Calu3 (cell line): ENCODE measurements at regions not wholly inside any gene's neighbourhood (a gene's known extent, or its start where the extent isn't known, plus 50 kb on each side); places are given as distances from the start of the nearest gene placed in this dataset.

Experiments used
- BruUV-seq: library from RNA; stranded (reverse); fragments of 400-500 nt; replicated peaks from 2 replicates; lab custom pipeline; 2021; lab: Mats Ljungman, UMichigan
- CTCF ChIA-PET: fragments of 300-600 bp; sonication (Branson Sonifier 250); formaldehyde crosslinking; loops from one replicate; lab custom pipeline; 2022; ENCODE audit warnings: antibody characterized with exemption; lab: Charles Lee
- DNase-seq: peaks from one replicate; pipeline ENCODE4 v3.0.0; 2022
- H3K27ac Mint-ChIP-seq: one replicate; pipeline ENCODE4 v1.8.0; 2022; ENCODE audit warnings: mixed read lengths; ENCODE audit not compliant: unreplicated experiment
- H3K27me3 Mint-ChIP-seq: one replicate; pipeline ENCODE4 v1.8.0; 2022; ENCODE audit warnings: mixed read lengths; ENCODE audit not compliant: unreplicated experiment
- H3K36me3 Mint-ChIP-seq: one replicate; pipeline ENCODE4 v1.8.0; 2022; ENCODE audit warnings: mild to moderate bottlenecking, moderate library complexity, mixed read lengths; ENCODE audit not compliant: insufficient read depth, unreplicated experiment
- H3K4me1 Mint-ChIP-seq: one replicate; pipeline ENCODE4 v1.8.0; 2022; ENCODE audit warnings: mild to moderate bottlenecking, low read depth, mixed read lengths; ENCODE audit not compliant: unreplicated experiment
- H3K4me3 Mint-ChIP-seq: one replicate; pipeline ENCODE4 v1.8.0; 2022; ENCODE audit warnings: mild to moderate bottlenecking, low read depth, moderate library complexity, mixed read lengths; ENCODE audit not compliant: unreplicated experiment
- H3K9me3 Mint-ChIP-seq: one replicate; pipeline ENCODE4 v1.8.0; 2022; ENCODE audit warnings: low read depth, mixed read lengths; ENCODE audit not compliant: unreplicated experiment
- intact Hi-C: fragments of 100-400 bp; cut with micrococcal nuclease; formaldehyde crosslinking; loops from one replicate; pipeline ENCODE4 v1.10.0; 2022; ENCODE audit not compliant: unreplicated experiment
- TF ChIP-seq, protein P1 (sequence below): fragments of 200-600 bp; IDR thresholded peaks from one replicate; pipeline ENCODE4 v1.8.0; 2022; ENCODE audit warnings: antibody characterized with exemption; ENCODE audit not compliant: unreplicated experiment

DNA sequence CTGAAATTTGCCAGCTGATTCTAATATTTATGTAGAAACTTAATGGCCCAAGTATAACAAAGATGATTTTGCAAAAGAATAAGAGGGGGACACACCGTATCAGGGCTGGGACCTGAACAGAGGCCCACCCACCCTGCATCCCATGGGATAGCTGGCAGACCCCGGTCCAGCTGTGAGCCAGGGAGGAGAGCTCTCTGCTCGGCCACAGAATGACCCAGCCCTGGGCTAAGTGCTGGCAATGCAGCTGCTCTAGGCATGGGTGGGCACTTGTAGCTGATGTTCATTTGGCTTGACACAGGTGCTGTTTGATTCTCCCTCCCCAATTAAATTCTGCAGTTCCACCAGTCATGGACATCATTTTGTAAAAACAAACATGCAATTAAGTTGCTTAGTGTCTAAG is 522.8 kb upstream of the RAB6C start:
- no peaks in the 10 kb centered on the region for H3K36me3 Mint-ChIP-seq
- H3K4me3 Mint-ChIP-seq = no peak overlapping the region
- H3K4me1 Mint-ChIP-seq = no peaks in the 10 kb centered on the region
- no TSS peak for BruUV-seq
- H3K27ac Mint-ChIP-seq = no peak overlapping the region
- TF ChIP-seq, protein P1, sequence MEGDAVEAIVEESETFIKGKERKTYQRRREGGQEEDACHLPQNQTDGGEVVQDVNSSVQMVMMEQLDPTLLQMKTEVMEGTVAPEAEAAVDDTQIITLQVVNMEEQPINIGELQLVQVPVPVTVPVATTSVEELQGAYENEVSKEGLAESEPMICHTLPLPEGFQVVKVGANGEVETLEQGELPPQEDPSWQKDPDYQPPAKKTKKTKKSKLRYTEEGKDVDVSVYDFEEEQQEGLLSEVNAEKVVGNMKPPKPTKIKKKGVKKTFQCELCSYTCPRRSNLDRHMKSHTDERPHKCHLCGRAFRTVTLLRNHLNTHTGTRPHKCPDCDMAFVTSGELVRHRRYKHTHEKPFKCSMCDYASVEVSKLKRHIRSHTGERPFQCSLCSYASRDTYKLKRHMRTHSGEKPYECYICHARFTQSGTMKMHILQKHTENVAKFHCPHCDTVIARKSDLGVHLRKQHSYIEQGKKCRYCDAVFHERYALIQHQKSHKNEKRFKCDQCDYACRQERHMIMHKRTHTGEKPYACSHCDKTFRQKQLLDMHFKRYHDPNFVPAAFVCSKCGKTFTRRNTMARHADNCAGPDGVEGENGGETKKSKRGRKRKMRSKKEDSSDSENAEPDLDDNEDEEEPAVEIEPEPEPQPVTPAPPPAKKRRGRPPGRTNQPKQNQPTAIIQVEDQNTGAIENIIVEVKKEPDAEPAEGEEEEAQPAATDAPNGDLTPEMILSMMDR = no peak
- intact Hi-C loops = no loop called here
- CTCF ChIA-PET = no interaction called here
- DNase-seq = no peak
- peaks cover 7% of the 10 kb centered on the region for H3K9me3 Mint-ChIP-seq
- H3K27me3 Mint-ChIP-seq = no peaks in the 10 kb centered on the region

DNA sequence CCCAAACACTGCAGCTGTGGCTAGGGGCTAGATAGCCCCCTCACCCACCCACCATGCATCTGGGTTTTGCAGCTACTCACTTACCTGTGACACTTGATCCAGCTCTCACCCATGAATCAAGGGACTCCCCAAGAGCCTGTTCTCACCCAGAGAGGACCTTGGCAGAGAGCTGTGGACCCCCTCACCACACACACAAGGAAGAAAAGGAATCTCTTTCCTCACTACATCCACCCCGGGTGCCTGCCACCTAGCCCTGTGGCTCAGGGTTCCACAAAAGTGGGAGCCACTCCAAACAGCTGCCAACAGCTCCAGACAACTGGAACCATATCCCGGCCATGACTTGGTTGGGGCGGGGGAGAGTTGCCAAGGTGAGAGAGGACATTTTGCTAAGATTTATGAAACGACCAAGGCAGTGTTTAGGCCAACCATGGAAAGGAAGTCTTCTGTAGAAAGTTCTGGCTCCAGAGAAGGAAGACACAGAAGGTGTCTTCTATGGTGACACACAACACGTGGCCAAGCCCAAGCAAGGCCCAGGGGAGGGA is 522.1 kb upstream of the RAB6C start:
- DNase-seq = no peak
- Mint-ChIP-seq H3K27me3 (no peaks in the 10 kb centered on the region), H3K4me1 (no peaks in the 10 kb centered on the region), H3K36me3 (no peaks in the 10 kb centered on the region), H3K4me3 (no peak overlapping the region), H3K9me3 (peaks cover 10% of the 10 kb centered on the region), H3K27ac (no peak overlapping the region)
- intact Hi-C loops = no loop called here
- TF ChIP-seq, protein P1 = no peak
- CTCF ChIA-PET = no interaction called here
- no TSS peak for BruUV-seq

DNA sequence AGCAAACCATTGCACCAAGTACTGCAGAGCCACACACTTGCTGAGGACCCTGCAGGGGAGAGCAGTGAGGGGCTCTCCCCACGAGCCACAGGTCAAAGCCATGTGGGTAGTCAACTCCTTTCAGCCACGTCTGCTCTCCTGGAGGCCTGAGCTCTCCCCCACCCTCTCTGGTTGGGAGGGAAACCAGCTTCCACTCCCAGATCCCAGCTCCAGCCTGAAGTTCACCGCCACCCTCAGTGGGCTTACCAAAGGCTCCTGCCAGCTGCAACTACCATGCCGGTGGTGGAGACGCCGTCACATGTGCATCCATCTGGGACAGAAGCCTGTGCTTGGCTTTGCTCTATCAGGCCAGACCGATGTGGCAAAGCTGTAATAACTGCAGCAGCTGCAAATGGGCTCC is 521.5 kb upstream of the RAB6C start:
- TF ChIP-seq, protein P1 = no peak
- Mint-ChIP-seq H3K27me3 (no peaks in the 10 kb centered on the region), H3K36me3 (no peaks in the 10 kb centered on the region), H3K9me3 (peaks cover 8% of the 10 kb centered on the region), H3K27ac (no peak overlapping the region), H3K4me3 (no peak overlapping the region), H3K4me1 (no peaks in the 10 kb centered on the region)
- intact Hi-C loops = no loop called here
- no TSS peak for BruUV-seq
- no peak for DNase-seq
- CTCF ChIA-PET = no interaction called here

DNA sequence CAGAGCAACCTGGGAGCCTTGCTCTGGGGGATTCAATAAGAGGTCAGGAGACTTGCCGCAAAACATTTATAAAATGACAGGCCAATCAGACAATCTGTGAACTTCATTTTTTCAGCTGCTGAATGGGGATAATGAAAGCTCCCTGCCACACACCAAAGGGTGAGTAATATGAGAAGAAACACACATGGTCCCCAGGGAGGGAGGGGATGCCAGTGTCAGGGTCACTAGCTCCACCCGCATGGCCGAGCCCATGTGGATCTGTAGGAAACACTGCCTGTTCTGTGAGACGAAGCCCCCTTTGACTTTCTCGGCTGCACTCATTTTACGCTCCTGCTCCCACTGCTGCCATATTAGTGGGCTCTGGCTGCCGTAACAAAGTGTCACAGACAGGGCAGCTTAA is 521.0 kb upstream of the RAB6C start:
- intact Hi-C loops = no loop called here
- TF ChIP-seq, protein P1 = no peak
- no peaks in the 10 kb centered on the region for H3K4me1 Mint-ChIP-seq
- no peaks in the 10 kb centered on the region for H3K36me3 Mint-ChIP-seq
- H3K9me3 Mint-ChIP-seq = peaks cover 3% of the 10 kb centered on the region
- no peak for DNase-seq
- no peak overlapping the region for H3K27ac Mint-ChIP-seq
- H3K27me3 Mint-ChIP-seq = no peaks in the 10 kb centered on the region
- no peak overlapping the region for H3K4me3 Mint-ChIP-seq
- CTCF ChIA-PET = no interaction called here
- BruUV-seq = no TSS peak
